Fibroblast of mammary gland (primary cell): ENCODE measurements at regions not wholly inside any gene's neighbourhood (a gene's known extent, or its start where the extent isn't known, plus 50 kb on each side); places are given as distances from the start of the nearest gene placed in this dataset.

Experiments used
- DNase-seq: peaks from one replicate; pipeline ENCODE4 v3.0.0-alpha.2; 2010; ENCODE audit warnings: low read depth
- H3K4me3 ChIP-seq: 2 replicates; pipeline ENCODE4 v1.5.1; 2011; ENCODE audit warnings: low read depth, mild to moderate bottlenecking, low read length, moderate library complexity; ENCODE audit not compliant: control insufficient read depth
- TF ChIP-seq, protein P1 (sequence below): conservative IDR thresholded peaks from 2 replicates; pipeline ENCODE4 v1.5.1; 2011; ENCODE audit warnings: low read depth, low read length, inconsistent platforms; ENCODE audit not compliant: control insufficient read depth, insufficient read depth

- TF ChIP-seq, protein P1, sequence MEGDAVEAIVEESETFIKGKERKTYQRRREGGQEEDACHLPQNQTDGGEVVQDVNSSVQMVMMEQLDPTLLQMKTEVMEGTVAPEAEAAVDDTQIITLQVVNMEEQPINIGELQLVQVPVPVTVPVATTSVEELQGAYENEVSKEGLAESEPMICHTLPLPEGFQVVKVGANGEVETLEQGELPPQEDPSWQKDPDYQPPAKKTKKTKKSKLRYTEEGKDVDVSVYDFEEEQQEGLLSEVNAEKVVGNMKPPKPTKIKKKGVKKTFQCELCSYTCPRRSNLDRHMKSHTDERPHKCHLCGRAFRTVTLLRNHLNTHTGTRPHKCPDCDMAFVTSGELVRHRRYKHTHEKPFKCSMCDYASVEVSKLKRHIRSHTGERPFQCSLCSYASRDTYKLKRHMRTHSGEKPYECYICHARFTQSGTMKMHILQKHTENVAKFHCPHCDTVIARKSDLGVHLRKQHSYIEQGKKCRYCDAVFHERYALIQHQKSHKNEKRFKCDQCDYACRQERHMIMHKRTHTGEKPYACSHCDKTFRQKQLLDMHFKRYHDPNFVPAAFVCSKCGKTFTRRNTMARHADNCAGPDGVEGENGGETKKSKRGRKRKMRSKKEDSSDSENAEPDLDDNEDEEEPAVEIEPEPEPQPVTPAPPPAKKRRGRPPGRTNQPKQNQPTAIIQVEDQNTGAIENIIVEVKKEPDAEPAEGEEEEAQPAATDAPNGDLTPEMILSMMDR: no peak
- peak; percentile 10 for DNase-seq
Measured at GRCh38 chr1:186775881-186776560, 52.7 kb upstream of the PLA2G4A start.

GRCh38 chr1:186775036-186775435, 53.7 kb upstream of the PLA2G4A start:
- TF ChIP-seq, protein P1: no peak
- no peak overlapping the region for H3K4me3 ChIP-seq
- DNase-seq: no peak

More at GRCh38 chr1:186775881-186776560, 52.7 kb upstream of the PLA2G4A start:
- no peak overlapping the region for H3K4me3 ChIP-seq

GRCh38 chr1:186772228-186772627, 56.5 kb upstream of the PLA2G4A start:
- no peak overlapping the region for H3K4me3 ChIP-seq
- no peak for DNase-seq
- TF ChIP-seq, protein P1: no peak

DNA sequence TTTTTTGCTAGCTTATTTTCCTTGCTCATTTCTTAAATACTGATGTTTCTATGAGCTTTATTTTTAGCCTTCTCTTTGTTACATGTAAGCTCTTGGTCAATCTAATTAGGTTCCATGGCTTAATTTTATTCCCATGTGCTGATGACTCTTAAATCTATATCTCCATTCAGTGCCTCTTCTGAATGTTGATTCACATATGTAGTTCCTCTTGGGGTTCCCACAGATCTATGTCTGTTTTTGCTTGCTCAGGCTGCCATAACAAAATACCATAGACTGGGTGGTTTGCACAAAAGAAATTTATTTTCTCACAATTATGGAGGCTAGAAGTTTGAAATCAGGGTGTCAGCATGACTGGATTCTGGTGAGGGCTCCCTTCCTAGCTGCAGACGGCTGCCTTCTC, 58.3 kb upstream of the PLA2G4A start:
- TF ChIP-seq, protein P1: no peak
- DNase-seq: no peak
- no peak overlapping the region for H3K4me3 ChIP-seq

DNA sequence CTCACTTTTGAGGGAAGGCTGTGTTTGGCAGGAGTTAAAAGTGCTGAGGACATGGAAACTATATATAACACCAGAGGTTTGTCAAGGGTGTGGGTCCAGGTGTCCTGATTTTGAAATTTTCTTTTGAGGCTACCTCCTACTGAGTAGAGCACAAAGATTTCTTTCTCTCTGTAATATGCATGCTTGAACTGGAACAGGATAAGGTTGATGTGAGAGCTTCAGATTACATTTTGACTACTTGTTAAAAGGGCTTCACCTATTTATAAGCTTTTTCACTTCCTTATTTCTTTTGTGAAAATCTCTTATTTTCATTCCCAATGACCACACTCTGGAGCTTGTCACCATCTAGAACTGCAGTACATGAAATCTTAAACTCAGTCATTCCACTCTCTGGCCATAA, 59.8 kb upstream of the PLA2G4A start:
- TF ChIP-seq, protein P1: no peak
- DNase-seq: no peak
- no peak overlapping the region for H3K4me3 ChIP-seq

DNA sequence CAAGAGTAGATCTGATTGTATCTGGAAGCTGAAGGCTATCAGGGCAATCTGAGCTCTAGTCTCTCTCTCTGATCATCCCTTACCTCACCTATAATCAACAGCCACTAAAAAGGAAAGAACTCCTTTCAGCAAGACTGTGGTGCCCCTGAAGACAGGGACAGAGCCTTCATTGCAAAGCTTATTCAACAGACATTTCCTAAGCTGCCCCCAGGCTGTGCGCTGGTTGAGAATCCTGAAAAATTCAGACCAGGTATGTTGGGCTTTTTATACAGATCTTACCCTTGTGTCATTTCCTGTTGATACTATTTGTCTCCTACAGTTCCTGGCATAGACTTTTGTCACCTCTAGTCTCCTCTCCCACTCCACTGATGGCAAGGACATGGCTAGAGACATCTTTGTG, 63.3 kb upstream of the PLA2G4A start:
- TF ChIP-seq, protein P1: no peak
- no peak for DNase-seq
- no peak overlapping the region for H3K4me3 ChIP-seq
